Astrocyte (in vitro differentiated cells and primary cell): ENCODE measurements at regions not wholly inside any gene's neighbourhood (a gene's known extent, or its start where the extent isn't known, plus 50 kb on each side); places are given as distances from the start of the nearest gene placed in this dataset.

Source experiments
- DNase-seq: peaks from one replicate; pipeline ENCODE4 v3.0.0-alpha.2; 2010; ENCODE audit warnings: low read depth
- FAIRE-seq: peaks from 2 replicates; lab custom pipeline; 2011; peaks lifted over from hg19 to GRCh38; lab: Jason Lieb, UNC
- H2AFZ ChIP-seq: 2 replicates; pipeline ENCODE4 v1.6.0; 2012; ENCODE audit warnings: low read depth, low read length, inconsistent platforms
- H3K27ac ChIP-seq: 2 replicates; pipeline ENCODE4 v1.5.1; 2011; ENCODE audit warnings: low read depth, low read length, inconsistent platforms
- H3K27me3 ChIP-seq: 2 replicates; pipeline ENCODE4 v1.6.0; 2011; ENCODE audit warnings: low read length, inconsistent platforms; ENCODE audit not compliant: insufficient read depth
- H3K36me3 ChIP-seq: 2 replicates; pipeline ENCODE4 v1.5.1; 2011; ENCODE audit warnings: low read length, inconsistent platforms; ENCODE audit not compliant: insufficient read depth
- H3K4me1 ChIP-seq: 2 replicates; pipeline ENCODE4 v1.5.1; 2011; ENCODE audit warnings: low read length, inconsistent platforms; ENCODE audit not compliant: insufficient read depth
- H3K4me2 ChIP-seq: 2 replicates; pipeline ENCODE4 v1.6.0; 2012; ENCODE audit warnings: low read length, inconsistent platforms
- H3K4me3 ChIP-seq: 2 replicates; pipeline ENCODE4 v1.5.1; 2011; ENCODE audit warnings: low read depth, mild to moderate bottlenecking, low read length, inconsistent platforms; ENCODE audit not compliant: insufficient read depth
- H3K79me2 ChIP-seq: 2 replicates; pipeline ENCODE4 v1.6.0; 2012; ENCODE audit warnings: mild to moderate bottlenecking, low read length, inconsistent platforms; ENCODE audit not compliant: insufficient read depth
- H3K9ac ChIP-seq: 2 replicates; pipeline ENCODE4 v1.6.0; 2012; ENCODE audit warnings: mild to moderate bottlenecking, low read length, inconsistent platforms
- H3K9me3 ChIP-seq: 2 replicates; pipeline ENCODE4 v1.5.1; 2012; ENCODE audit warnings: low read depth, mild to moderate bottlenecking, low read length, inconsistent platforms; ENCODE audit not compliant: insufficient read depth
- H4K20me1 ChIP-seq: 2 replicates; pipeline ENCODE4 v1.6.0; 2012; ENCODE audit warnings: low read length, inconsistent platforms; ENCODE audit not compliant: insufficient read depth
- H3K27ac Mint-ChIP-seq: one replicate; pipeline ENCODE4 v1.8.0; 2021; ENCODE audit warnings: mild to moderate bottlenecking, mixed read lengths; ENCODE audit not compliant: unreplicated experiment
- H3K27me3 Mint-ChIP-seq: one replicate; pipeline ENCODE4 v1.8.0; 2021; ENCODE audit warnings: low read depth, mixed read lengths; ENCODE audit not compliant: unreplicated experiment
- H3K36me3 Mint-ChIP-seq: one replicate; pipeline ENCODE4 v1.8.0; 2021; ENCODE audit warnings: low read depth, mixed read lengths; ENCODE audit not compliant: unreplicated experiment
- H3K4me1 Mint-ChIP-seq: one replicate; pipeline ENCODE4 v1.8.0; 2021; ENCODE audit warnings: low read depth, mixed read lengths; ENCODE audit not compliant: unreplicated experiment
- H3K4me3 Mint-ChIP-seq: one replicate; pipeline ENCODE4 v1.8.0; 2021; ENCODE audit warnings: mild to moderate bottlenecking, moderate library complexity, mixed read lengths; ENCODE audit not compliant: unreplicated experiment
- H3K9me3 Mint-ChIP-seq: one replicate; pipeline ENCODE4 v1.8.0; 2021; ENCODE audit warnings: mild to moderate bottlenecking, mixed read lengths; ENCODE audit not compliant: unreplicated experiment
- EZH2 ChIP-seq: IDR thresholded peaks from 2 replicates; pipeline ENCODE4 v1.6.1; 2012; ENCODE audit warnings: mild to moderate bottlenecking, low read length, inconsistent platforms; ENCODE audit not compliant: insufficient read depth
- TF ChIP-seq, protein P1 (sequence below): IDR thresholded peaks from 2 replicates; pipeline ENCODE4 v1.5.1; 2011; ENCODE audit warnings: low read depth, mild to moderate bottlenecking, inconsistent platforms, low read length, moderate library complexity; ENCODE audit not compliant: insufficient read depth

DNA sequence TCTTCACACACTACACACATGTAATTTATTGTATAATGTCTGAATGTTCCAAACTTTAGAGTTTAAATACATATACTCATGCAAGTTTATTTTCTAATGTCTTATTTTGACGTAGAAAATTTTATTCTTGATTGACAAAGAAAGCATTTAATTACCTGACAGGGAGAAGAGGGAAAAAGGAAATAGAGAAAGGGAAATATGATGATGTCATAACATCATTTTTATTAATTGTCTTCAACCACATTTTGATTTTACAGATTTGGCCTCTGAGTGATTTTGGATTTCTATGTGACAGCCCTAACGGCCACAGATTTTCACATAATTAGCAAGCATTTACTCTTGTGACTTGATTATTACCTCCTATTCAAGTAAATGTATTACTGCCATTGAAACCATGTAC lies 106.1 kb upstream of the FSTL4 start:
- peaks cover 22% of the 10 kb centered on the region for H3K27me3 Mint-ChIP-seq
- H3K4me3 Mint-ChIP-seq, result no peak overlapping the region
- TF ChIP-seq, protein P1, sequence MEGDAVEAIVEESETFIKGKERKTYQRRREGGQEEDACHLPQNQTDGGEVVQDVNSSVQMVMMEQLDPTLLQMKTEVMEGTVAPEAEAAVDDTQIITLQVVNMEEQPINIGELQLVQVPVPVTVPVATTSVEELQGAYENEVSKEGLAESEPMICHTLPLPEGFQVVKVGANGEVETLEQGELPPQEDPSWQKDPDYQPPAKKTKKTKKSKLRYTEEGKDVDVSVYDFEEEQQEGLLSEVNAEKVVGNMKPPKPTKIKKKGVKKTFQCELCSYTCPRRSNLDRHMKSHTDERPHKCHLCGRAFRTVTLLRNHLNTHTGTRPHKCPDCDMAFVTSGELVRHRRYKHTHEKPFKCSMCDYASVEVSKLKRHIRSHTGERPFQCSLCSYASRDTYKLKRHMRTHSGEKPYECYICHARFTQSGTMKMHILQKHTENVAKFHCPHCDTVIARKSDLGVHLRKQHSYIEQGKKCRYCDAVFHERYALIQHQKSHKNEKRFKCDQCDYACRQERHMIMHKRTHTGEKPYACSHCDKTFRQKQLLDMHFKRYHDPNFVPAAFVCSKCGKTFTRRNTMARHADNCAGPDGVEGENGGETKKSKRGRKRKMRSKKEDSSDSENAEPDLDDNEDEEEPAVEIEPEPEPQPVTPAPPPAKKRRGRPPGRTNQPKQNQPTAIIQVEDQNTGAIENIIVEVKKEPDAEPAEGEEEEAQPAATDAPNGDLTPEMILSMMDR, result no peak
- TF ChIP-seq EZH2, result no peak
- no peak overlapping the region for H3K4me2 ChIP-seq
- no peak overlapping the region for H3K27ac ChIP-seq
- H3K27ac Mint-ChIP-seq, result no peak overlapping the region
- no peaks in the 10 kb centered on the region for H3K4me1 Mint-ChIP-seq
- H3K9me3 ChIP-seq, result no peaks in the 10 kb centered on the region
- H3K36me3 ChIP-seq, result no peaks in the 10 kb centered on the region
- peaks cover 14% of the 10 kb centered on the region for H3K9me3 Mint-ChIP-seq
- no peak overlapping the region for H2AFZ ChIP-seq
- peaks cover 12% of the 10 kb centered on the region for H3K4me1 ChIP-seq
- H4K20me1 ChIP-seq, result no peaks in the 10 kb centered on the region
- DNase-seq (no peak), FAIRE-seq (no peak)
- H3K27me3 ChIP-seq, result no peaks in the 10 kb centered on the region
- no peak overlapping the region for H3K9ac ChIP-seq
- H3K79me2 ChIP-seq, result no peaks in the 10 kb centered on the region
- H3K4me3 ChIP-seq, result no peak overlapping the region
- H3K36me3 Mint-ChIP-seq, result no peaks in the 10 kb centered on the region

- H3K4me2 ChIP-seq, result no peak overlapping the region
- no peaks in the 10 kb centered on the region for H3K36me3 Mint-ChIP-seq
These were observed 104.3 kb upstream of the FSTL4 start for GRCh38 chr5:133716532-133717183.

DNA sequence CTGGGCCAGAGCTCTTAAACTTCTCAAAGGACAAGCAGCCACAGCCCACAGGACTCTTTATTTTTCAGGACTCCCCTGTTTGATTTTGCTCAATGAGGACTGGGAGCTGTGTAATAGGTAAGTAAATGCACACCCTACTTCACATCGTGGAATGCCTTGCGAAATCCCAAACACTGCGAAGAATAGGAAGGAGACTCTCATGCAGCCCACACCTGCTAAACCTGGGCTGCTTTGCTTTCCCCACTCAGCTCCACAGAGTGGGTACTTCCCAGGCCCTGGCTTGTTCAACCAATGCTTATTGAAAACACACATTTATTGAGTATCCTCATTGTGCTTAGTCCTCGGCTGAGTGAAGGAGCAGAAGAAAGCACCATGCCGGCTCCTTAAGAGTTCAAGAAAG lies 103.3 kb upstream of the FSTL4 start:
- Histone ChIP-seq H3K4me1 (peaks cover 12% of the 10 kb centered on the region), H3K4me3 (no peak overlapping the region), H4K20me1 (no peaks in the 10 kb centered on the region), H3K4me2 (no peak overlapping the region), H3K27ac (no peak overlapping the region), H3K36me3 (no peaks in the 10 kb centered on the region), H3K27me3 (no peaks in the 10 kb centered on the region), H3K9me3 (no peaks in the 10 kb centered on the region), H2AFZ (no peak overlapping the region), H3K79me2 (no peaks in the 10 kb centered on the region), H3K9ac (no peak overlapping the region)
- Mint-ChIP-seq H3K27ac (no peak overlapping the region), H3K36me3 (no peaks in the 10 kb centered on the region), H3K4me1 (no peaks in the 10 kb centered on the region), H3K27me3 (peaks cover 27% of the 10 kb centered on the region), H3K9me3 (peaks cover 4% of the 10 kb centered on the region), H3K4me3 (no peak overlapping the region)
- TF ChIP-seq EZH2, result no peak
- TF ChIP-seq, protein P1, result no peak
- DNase-seq, result no peak
- FAIRE-seq, result no peak

More at GRCh38 chr5:133716532-133717183, 104.3 kb upstream of the FSTL4 start:
- DNase-seq, result no peak
- Histone ChIP-seq H4K20me1 (no peaks in the 10 kb centered on the region), H3K27ac (no peak overlapping the region), H3K4me3 (no peak overlapping the region), H3K9me3 (no peaks in the 10 kb centered on the region), H2AFZ (no peak overlapping the region), H3K79me2 (no peaks in the 10 kb centered on the region), H3K27me3 (no peaks in the 10 kb centered on the region), H3K36me3 (no peaks in the 10 kb centered on the region), H3K4me1 (peaks cover 12% of the 10 kb centered on the region), H3K9ac (no peak overlapping the region)
- Mint-ChIP-seq H3K4me1 (no peaks in the 10 kb centered on the region), H3K27ac (no peak overlapping the region), H3K4me3 (no peak overlapping the region), H3K27me3 (peaks cover 21% of the 10 kb centered on the region), H3K9me3 (peaks cover 7% of the 10 kb centered on the region)
- TF ChIP-seq, protein P1, result no peak
- no peak for TF ChIP-seq EZH2
- FAIRE-seq, result no peak
